Neural cell (in vitro differentiated cells): ENCODE measurements at regions not wholly inside any gene's neighbourhood (a gene's known extent, or its start where the extent isn't known, plus 50 kb on each side); places are given as distances from the start of the nearest gene placed in this dataset.

ENCODE experiments used
- H2AFZ ChIP-seq: fragments of 200-600, 300-800 bp; sonication (generic), shearing (Covaris generic); 2 replicates; pipeline ENCODE4 v1.6.0; 2014; ENCODE audit warnings: low read depth, mild to moderate bottlenecking, antibody characterized with exemption, low read length, moderate library complexity
- H3F3A ChIP-seq: fragments of 200-600 bp; shearing (Covaris generic); 2 replicates; pipeline ENCODE4 v1.6.1; 2016; ENCODE audit warnings: mild to moderate bottlenecking, moderate library complexity, mixed read lengths, antibody characterized with exemption, low read length; ENCODE audit not compliant: insufficient read depth, poor library complexity, severe bottlenecking
- H3K27ac ChIP-seq: fragments of 200-600, 300-800 bp; sonication (generic), shearing (Covaris generic); 2 replicates; pipeline ENCODE4 v1.5.1; 2014; ENCODE audit warnings: mild to moderate bottlenecking, low read length, moderate library complexity
- H3K27me3 ChIP-seq: fragments of 300-800, 200-600 bp; sonication (generic), shearing (Covaris generic); 2 replicates; pipeline ENCODE4 v1.6.0; 2014; ENCODE audit warnings: mild to moderate bottlenecking, low read depth, low read length, moderate library complexity; ENCODE audit not compliant: insufficient read depth
- H3K36me3 ChIP-seq: fragments of 300-800, 200-600 bp; sonication (generic), shearing (Covaris generic); 2 replicates; pipeline ENCODE4 v1.5.1; 2014; ENCODE audit warnings: mild to moderate bottlenecking, antibody characterized with exemption, low read length, moderate library complexity; ENCODE audit not compliant: insufficient read depth
- H3K4me2 ChIP-seq: fragments of 300-800, 200-600 bp; sonication (generic), shearing (Covaris generic); 2 replicates; pipeline ENCODE4 v1.6.0; 2014; ENCODE audit warnings: mild to moderate bottlenecking, low read length
- H3K4me3 ChIP-seq: fragments of 300-800, 200-600 bp; sonication (generic), shearing (Covaris generic); 2 replicates; pipeline ENCODE4 v1.5.1; 2014; ENCODE audit warnings: mild to moderate bottlenecking, low read length, moderate library complexity
- H3K79me2 ChIP-seq: fragments of 200-600 bp; shearing (Covaris generic); replicated peaks from 2 replicates; pipeline ENCODE4 v1.6.0; 2014; ENCODE audit warnings: mild to moderate bottlenecking, low read length, moderate library complexity; ENCODE audit not compliant: insufficient read depth
- H3K9ac ChIP-seq: fragments of 300-800, 200-600 bp; sonication (generic), shearing (Covaris generic); 2 replicates; pipeline ENCODE4 v1.6.1; 2016; ENCODE audit warnings: mild to moderate bottlenecking, low read length, mixed read lengths
- H3K9me2 ChIP-seq: fragments of 200-600 bp; shearing (Covaris generic); 2 replicates; pipeline ENCODE4 v1.6.1; 2016; ENCODE audit warnings: mild to moderate bottlenecking, low read length, mixed read lengths; ENCODE audit not compliant: insufficient read depth
- H3K9me3 ChIP-seq: fragments of 200-600, 300-800 bp; sonication (generic), shearing (Covaris generic); 2 replicates; pipeline ENCODE4 v1.6.1; 2016; ENCODE audit warnings: mild to moderate bottlenecking, mixed run types, low read length, moderate library complexity, mixed read lengths
- H4K20me1 ChIP-seq: fragments of 200-600 bp; shearing (Covaris generic); 2 replicates; pipeline ENCODE4 v1.6.1; 2016; ENCODE audit warnings: mild to moderate bottlenecking, mixed run types; ENCODE audit not compliant: insufficient read depth
- EP300 ChIP-seq: fragments of 450-650 bp; conservative IDR thresholded peaks from 2 replicates; pipeline ENCODE4 v1.6.1; 2014; ENCODE audit warnings: antibody characterized with exemption, mild to moderate bottlenecking, moderate library complexity; ENCODE audit not compliant: poor library complexity, severe bottlenecking
- EZH2 ChIP-seq: fragments of 200-600, 300-800 bp; shearing (Covaris generic), sonication (generic); IDR thresholded peaks from 2 replicates; pipeline ENCODE4 v1.6.1; 2014; ENCODE audit warnings: antibody characterized with exemption, low read length, borderline replicate concordance, mild to moderate bottlenecking; ENCODE audit not compliant: insufficient read depth, poor library complexity, severe bottlenecking
- MXI1 ChIP-seq: fragments of 450-650 bp; conservative IDR thresholded peaks from 2 replicates; pipeline ENCODE4 v1.6.1; 2014; ENCODE audit warnings: antibody characterized with exemption, mild to moderate bottlenecking; ENCODE audit not compliant: poor library complexity, severe bottlenecking
- POLR2AphosphoS5 ChIP-seq: IDR thresholded peaks from 2 replicates; pipeline ENCODE4 v1.6.1; 2012
- RAD21 ChIP-seq: fragments of 450-650 bp; conservative IDR thresholded peaks from 2 replicates; pipeline ENCODE4 v1.6.1; 2014; ENCODE audit warnings: antibody characterized with exemption, mild to moderate bottlenecking, moderate library complexity
- SMC3 ChIP-seq: fragments of 450-650 bp; conservative IDR thresholded peaks from 2 replicates; pipeline ENCODE4 v1.6.1; 2014; ENCODE audit warnings: antibody characterized with exemption, mild to moderate bottlenecking, moderate library complexity; ENCODE audit not compliant: poor library complexity
- TAF1 ChIP-seq: IDR thresholded peaks from 2 replicates; pipeline ENCODE4 v1.6.1; 2012; ENCODE audit warnings: low read depth
- TF ChIP-seq, protein P1 (sequence below): IDR thresholded peaks from 2 replicates; pipeline ENCODE4 v1.6.1; 2012; ENCODE audit warnings: borderline replicate concordance
- TF ChIP-seq, protein P2 (sequence below): fragments of 450-650 bp; IDR thresholded peaks from 2 replicates; pipeline ENCODE4 v1.5.1; 2014; ENCODE audit warnings: antibody characterized with exemption, mild to moderate bottlenecking, moderate library complexity; ENCODE audit not compliant: poor library complexity, severe bottlenecking

DNA sequence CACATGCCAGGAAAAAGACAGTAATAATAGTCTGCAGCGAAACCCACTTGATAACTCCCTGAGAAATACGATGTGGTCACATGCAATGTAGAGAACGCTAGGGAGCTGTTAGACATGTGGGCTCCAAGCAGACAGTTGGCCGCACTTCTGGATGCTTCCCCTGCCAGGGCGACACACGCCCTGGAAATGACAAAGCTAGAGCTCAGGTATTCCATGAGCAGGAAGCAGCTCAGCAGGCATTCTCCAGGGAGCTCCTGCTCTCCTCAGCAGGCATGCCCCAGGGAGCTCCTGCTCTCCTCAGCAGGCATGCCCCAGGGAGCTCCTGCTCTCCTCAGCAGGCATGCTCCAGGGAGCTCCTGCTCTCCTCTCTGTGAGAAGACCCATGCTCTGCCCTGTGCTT lies 52.4 kb upstream of the NXT1 start:
- Histone ChIP-seq H3K9ac (no peak overlapping the region), H3K27ac (no peak overlapping the region), H3K9me3 (no peaks in the 10 kb centered on the region), H3K36me3 (no peaks in the 10 kb centered on the region), H2AFZ (no peak overlapping the region), H4K20me1 (no peaks in the 10 kb centered on the region), H3K79me2 (no peaks in the 10 kb centered on the region), H3K27me3 (no peaks in the 10 kb centered on the region), H3F3A (no peaks in the 10 kb centered on the region), H3K4me2 (no peak overlapping the region), H3K9me2 (no peaks in the 10 kb centered on the region), H3K4me3 (no peak overlapping the region)
- TF ChIP-seq, protein P1, sequence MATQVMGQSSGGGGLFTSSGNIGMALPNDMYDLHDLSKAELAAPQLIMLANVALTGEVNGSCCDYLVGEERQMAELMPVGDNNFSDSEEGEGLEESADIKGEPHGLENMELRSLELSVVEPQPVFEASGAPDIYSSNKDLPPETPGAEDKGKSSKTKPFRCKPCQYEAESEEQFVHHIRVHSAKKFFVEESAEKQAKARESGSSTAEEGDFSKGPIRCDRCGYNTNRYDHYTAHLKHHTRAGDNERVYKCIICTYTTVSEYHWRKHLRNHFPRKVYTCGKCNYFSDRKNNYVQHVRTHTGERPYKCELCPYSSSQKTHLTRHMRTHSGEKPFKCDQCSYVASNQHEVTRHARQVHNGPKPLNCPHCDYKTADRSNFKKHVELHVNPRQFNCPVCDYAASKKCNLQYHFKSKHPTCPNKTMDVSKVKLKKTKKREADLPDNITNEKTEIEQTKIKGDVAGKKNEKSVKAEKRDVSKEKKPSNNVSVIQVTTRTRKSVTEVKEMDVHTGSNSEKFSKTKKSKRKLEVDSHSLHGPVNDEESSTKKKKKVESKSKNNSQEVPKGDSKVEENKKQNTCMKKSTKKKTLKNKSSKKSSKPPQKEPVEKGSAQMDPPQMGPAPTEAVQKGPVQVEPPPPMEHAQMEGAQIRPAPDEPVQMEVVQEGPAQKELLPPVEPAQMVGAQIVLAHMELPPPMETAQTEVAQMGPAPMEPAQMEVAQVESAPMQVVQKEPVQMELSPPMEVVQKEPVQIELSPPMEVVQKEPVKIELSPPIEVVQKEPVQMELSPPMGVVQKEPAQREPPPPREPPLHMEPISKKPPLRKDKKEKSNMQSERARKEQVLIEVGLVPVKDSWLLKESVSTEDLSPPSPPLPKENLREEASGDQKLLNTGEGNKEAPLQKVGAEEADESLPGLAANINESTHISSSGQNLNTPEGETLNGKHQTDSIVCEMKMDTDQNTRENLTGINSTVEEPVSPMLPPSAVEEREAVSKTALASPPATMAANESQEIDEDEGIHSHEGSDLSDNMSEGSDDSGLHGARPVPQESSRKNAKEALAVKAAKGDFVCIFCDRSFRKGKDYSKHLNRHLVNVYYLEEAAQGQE: no peak
- TF ChIP-seq TAF1 (no peak), RAD21 (no peak), SMC3 (no peak), EP300 (no peak), EZH2 (no peak), POLR2AphosphoS5 (no peak), MXI1 (no peak)
- TF ChIP-seq, protein P2, sequence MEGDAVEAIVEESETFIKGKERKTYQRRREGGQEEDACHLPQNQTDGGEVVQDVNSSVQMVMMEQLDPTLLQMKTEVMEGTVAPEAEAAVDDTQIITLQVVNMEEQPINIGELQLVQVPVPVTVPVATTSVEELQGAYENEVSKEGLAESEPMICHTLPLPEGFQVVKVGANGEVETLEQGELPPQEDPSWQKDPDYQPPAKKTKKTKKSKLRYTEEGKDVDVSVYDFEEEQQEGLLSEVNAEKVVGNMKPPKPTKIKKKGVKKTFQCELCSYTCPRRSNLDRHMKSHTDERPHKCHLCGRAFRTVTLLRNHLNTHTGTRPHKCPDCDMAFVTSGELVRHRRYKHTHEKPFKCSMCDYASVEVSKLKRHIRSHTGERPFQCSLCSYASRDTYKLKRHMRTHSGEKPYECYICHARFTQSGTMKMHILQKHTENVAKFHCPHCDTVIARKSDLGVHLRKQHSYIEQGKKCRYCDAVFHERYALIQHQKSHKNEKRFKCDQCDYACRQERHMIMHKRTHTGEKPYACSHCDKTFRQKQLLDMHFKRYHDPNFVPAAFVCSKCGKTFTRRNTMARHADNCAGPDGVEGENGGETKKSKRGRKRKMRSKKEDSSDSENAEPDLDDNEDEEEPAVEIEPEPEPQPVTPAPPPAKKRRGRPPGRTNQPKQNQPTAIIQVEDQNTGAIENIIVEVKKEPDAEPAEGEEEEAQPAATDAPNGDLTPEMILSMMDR: no peak

DNA sequence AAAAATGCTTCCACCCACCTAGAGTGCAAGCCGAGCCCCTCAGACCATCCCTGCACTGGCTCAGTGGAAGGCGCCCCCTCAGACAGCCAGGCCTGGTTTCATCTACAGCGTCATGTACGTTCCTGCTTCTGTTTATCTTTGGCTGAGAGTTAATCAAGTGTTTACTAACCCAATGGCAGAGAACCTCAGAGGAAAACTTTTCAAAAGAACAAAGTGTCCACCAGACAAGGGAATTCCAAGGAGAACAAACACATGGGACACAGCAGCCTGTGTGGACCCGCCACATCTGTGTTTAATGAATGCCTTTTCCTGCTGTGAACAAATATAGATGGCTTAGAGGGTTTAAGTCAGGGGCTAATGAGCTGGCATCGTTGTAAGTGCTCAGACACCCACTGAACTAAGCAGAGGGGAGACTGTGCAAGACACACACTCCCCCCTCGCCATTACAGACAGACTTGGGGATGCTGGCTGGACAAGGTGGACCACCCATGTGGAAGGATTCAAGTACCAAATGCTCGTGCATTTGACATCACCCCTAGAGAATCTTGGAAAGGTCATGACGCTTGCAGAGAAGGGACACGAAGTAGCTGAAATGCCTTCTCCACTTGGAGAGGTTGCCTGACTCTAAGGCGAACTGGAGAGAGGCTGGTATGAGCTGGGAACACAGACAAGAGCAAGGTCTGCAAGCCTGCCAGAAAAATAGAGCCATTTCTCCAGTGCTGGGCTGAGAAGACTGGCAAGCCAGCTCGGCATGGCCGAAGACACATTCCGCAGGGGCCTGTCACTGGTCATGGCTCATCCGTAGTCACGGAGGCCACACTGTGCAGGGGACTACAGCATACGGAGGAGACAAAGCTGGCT lies 53.5 kb upstream of the NXT1 start:
- Histone ChIP-seq H3K4me2 (no peak overlapping the region), H4K20me1 (no peaks in the 10 kb centered on the region), H3K9me2 (no peaks in the 10 kb centered on the region), H3K79me2 (no peaks in the 10 kb centered on the region), H3F3A (no peaks in the 10 kb centered on the region), H3K9ac (no peak overlapping the region), H3K27ac (no peak overlapping the region), H3K36me3 (no peaks in the 10 kb centered on the region), H2AFZ (no peak overlapping the region), H3K9me3 (no peaks in the 10 kb centered on the region), H3K27me3 (no peaks in the 10 kb centered on the region), H3K4me3 (no peak overlapping the region)
- TF ChIP-seq EP300 (no peak), MXI1 (no peak), SMC3 (no peak), RAD21 (no peak)
